ENCODE measurements at regions not wholly inside any gene's neighbourhood (a gene's known extent, or its start where the extent isn't known, plus 50 kb on each side); places are given as distances from the start of the nearest gene placed in this dataset.

DNA sequence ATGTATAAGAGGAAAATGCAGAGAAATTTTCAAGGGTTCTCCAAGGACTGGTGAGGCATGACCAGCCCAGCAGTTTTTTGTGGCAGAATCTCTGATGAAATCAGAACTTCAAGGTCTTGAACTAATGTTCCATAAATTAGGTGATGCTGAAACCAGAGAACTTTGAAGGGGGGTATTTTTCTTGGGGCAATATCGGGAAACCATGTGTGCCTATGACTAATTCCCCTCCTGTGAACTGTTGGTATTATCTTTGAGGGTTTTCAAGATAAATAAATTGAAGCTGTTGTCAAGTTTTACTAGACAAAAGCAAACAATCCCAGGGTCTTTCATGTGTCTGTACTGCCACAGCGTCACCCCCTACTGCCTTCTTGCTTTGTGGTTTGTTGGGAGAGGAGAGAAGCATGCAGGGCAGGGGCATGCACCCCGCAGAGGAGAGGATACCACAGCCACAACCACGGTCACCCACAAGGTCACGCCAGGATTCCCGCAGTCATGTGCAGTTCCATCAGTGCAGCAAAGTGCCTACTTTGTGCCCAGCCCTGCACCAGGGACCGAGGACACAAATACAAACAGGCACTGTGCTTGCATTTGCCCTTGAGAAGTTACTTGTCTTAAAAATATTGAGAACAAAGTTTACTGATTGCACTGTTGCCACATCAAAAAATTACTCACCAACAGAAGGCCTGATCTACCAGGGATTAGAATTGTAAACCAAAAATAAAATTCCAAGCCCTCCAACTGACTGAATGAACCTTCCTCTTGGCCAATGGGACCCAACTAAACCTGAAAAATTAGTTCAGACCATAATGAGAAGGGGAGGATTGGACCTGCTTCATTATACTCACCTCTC lies 413.3 kb upstream of the TRIB2 start:
- intact Hi-C loops (cut with micrococcal nuclease), result no loop called here

GRCh38 chr2:12304564-12305171 lies 412.1 kb upstream of the TRIB2 start:
- intact Hi-C loops (cut with micrococcal nuclease), result no loop called here

GRCh38 chr2:12305931-12306330 lies 410.8 kb upstream of the TRIB2 start:
- intact Hi-C loops (cut with micrococcal nuclease), result no loop called here

DNA sequence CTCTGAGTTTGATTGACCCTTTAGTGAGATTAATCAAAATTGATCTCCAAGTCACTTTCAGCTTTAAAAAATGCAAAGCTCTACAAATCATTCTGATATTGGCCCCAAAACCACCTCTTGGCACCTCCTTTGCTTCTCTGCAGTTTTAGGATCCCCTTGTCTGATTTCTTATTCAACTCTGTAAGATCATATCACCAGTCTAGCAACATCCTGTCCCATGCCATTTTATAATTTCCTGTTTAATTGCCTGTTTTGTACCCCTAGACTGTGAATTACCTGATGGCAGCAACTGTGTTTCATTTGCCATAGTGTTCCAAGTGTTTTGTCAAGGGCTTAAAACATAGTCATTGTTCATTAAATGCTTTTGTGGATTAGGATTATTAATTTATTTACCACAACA lies 406.3 kb upstream of the TRIB2 start:
- intact Hi-C loops (cut with micrococcal nuclease), result no loop called here

DNA sequence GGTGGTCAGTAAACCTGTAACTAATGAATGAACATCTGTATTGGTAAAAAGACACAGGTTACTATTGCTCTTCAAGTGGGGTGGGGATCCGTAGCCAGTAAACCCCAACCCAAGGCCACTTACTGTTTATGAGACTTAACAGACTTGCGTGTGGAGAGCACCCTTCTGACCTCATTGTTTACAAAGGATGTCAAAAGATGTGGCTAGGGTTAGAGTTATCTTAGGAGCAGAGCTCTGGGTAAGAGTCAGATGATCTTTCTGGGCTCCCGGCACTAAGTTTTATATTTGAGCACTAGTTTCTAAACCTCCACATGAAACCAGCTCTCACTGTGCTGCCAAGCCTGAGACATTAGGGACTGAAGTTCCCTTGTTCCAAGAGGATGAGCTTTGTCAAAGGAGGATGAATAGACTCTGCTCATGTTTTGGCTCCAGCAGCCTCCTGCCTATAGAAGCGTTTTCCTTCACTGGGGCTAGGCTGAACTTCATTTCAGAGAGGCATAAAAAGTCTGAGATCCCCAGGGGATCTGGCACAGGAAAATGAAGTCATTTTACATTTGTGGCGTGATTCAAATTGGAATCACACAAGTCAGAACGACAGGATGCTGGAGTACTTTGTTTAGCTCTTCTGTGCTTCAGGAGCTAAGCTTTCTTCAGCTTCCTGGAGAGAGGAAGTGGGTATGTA lies 403.1 kb upstream of the TRIB2 start:
- intact Hi-C loops (cut with micrococcal nuclease), result no loop called here

GRCh38 chr2:12314127-12314760 lies 402.5 kb upstream of the TRIB2 start:
- intact Hi-C loops (cut with micrococcal nuclease), result no loop called here

DNA sequence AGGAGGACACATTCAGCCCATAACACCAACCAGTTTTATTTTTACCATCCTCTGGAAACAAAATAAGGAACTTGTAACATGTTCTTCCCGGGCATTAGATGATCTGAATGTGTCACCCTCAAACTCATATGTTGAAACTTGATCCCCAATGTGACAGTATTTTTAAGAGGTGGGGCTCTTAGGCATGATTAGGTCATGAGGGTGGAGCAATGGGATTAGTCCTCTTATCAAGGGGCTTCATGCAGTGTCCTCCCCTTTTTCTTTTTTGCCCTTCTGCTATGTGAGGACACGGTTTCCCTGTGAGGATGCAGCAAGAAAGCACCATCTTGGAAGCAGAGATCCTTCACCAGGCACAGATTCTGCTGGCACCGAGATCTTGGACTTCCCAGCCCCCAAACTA lies 401.5 kb upstream of the TRIB2 start:
- intact Hi-C loops (cut with micrococcal nuclease), result no loop called here

- intact Hi-C loops (cut with micrococcal nuclease), result no loop called here
Measured at GRCh38 chr2:12316476-12316875, 400.3 kb upstream of the TRIB2 start.

DNA sequence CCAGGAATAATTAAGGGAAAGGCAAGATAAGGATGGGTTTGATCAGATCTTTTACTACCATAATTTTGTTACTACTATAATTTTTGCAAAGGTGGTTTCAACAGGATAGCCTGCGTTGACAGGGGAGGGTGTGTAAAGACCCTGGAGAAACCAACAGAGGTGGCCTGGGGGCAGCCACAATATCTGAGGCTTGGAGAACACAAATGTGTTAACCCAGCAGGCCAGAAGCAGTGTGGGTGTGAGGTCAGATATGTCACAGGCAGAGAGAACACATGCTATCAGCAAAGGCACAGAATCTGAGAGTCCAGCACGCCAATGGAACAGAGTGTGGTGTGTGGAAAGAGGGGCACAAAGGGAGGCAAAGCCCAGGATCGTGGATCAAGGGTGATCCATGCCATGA lies 399.4 kb upstream of the TRIB2 start:
- intact Hi-C loops (cut with micrococcal nuclease), result no loop called here

DNA sequence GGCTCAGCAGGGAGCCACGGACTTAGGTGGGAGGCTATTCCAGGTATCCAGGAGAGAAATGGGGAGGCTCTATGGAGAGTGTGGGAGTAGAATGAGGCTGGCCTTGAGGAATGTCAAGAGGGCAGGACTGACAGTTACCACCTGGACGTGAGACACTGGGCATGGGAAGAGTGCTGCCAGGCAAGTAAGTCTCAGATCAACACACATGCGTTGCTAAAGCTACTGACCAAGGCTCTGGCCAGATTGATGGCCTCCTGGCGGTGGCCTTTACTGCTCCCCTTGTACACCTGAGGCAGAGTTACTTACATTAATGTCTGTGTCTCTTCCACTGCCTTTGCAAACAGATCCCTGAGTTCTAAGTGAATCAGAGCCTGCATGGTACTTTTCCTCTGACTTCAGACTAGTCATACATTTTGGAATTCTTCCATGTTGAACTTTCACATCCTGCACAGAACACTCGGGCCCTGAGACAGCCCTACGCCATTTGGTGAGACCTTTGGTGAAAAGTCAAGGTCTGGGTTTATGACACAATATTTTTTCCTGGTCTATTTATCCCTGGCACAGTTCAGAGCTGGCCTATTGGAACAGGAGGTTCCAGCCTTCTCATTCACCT lies 398.8 kb upstream of the TRIB2 start:
- intact Hi-C loops (cut with micrococcal nuclease), result no loop called here

- intact Hi-C loops (cut with micrococcal nuclease), result no loop called here
Measured at GRCh38 chr2:12318427-12319057, 398.2 kb upstream of the TRIB2 start.

GRCh38 chr2:12320027-12320734 lies 396.6 kb upstream of the TRIB2 start:
- intact Hi-C loops (cut with micrococcal nuclease), result no loop called here

DNA sequence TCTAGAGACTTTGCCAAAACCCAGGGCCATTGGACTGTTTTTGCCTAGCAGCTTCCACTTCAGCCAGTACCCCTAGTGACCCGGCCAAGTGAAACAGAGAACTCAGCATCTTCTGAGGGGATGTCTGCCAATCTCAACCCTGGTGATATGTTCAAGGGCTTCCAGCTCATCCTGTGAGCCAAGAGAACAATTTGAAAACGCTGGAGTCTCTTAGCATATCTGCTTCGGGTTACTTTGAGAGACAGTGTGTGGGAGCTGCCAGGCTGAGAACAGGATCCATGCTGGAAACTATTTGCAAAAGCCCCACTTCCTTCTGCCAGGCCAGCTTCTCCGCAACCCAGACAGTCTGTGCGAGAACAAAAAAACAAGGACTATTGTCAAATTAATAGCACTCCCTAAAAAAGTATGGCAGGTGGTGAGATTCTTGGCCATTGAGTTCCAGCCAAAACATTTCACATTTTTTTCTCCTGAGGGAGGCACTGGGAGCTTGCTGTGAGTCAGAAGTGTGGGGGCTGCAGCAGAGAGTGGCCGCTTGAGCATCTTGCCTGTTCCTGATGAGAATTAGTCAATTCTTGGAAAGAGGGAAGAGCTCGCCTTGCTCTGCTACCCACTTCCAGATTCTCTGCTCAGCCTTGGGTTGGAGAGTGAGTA lies 395.6 kb upstream of the TRIB2 start:
- intact Hi-C loops (cut with micrococcal nuclease), result no loop called here

DNA sequence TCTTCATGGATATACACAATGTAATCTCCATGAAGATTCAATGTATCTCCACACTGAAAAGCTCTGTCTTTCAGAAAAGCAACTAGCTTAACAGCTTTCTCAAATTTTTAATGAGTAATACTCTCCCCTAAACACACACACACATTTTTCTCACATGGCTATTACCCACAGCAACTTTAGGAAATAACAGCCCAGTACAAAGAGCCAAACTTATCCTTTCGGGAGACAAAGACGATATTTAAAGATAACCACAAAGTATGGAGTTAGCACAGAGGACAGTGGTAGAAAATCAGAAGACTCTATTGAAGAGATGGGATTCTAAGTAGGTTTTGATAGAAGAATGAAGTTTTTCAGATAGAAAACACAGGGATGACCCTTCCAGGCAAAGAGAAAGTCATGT lies 394.9 kb upstream of the TRIB2 start:
- intact Hi-C loops (cut with micrococcal nuclease), result no loop called here

DNA sequence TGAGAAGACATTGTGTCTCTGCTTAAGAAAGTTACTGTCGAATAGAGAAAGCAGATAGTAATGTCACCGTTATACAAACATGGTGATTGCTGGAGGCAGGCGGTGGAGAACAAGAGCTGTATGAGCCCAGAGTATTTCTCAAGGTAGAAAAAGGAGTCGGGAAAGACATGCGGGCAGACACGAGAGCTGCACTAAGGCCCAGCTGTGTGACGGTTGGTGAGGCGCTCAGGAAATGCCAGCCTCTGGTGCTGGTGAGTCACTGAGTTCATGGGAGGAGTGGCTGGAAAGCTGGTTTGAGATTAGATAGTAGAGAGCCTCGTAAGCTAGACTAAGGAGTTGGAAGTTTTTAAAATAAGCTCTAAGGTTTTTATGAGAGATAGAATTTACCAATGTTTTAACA lies 390.9 kb upstream of the TRIB2 start:
- intact Hi-C loops (cut with micrococcal nuclease), result no loop called here

DNA sequence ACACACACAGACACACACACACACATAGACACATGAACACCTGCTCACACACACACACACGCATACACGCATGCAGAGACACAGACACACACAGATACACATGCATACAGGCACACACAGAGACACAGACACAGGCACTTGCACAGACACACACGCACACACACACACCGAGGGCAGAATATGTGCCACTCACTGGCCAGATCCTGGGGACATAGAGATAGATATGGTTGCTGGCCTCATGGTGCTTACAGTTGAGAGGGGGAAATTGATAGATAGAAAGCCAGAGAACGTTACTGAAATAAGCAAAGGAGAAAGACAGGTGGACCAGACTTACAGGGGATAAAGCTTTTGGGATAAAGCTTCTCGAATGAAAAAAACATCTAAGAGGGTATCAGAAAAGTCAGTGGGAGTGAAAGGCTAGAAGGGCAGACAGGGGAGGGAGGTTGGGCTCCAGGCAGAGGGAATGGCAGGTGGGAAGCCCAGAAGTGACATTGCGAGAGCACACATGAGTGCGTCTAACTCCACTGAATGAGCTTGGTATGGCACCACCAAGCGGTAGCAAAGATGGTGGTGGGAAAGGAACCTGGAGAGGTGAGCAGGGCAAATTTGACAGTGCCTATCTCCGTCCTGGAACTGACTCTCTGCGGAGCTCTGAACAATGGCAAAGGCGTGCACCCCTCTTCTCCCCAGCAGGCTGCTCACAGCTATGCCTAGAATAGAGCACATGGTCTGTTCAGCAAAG lies 390.1 kb upstream of the TRIB2 start:
- intact Hi-C loops (cut with micrococcal nuclease), result no loop called here

DNA sequence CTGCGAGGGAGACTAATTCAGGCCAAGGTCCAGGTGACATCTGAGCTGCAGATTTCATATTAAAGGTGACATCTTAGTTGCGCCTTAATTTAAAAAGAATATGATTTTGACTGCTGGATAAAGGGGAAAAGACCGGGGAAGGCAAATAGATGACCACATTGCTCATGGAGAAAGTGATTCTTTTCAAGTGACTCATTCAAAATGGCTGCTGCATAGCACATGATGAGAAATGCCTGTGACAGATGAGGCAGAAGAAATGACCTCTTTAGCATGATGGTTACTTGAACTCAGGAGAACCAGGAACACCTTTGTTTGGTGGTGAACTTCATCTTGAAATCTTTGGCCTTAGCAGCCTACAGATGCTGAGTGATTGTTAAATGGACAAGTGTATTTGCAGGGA lies 385.8 kb upstream of the TRIB2 start:
- intact Hi-C loops (cut with micrococcal nuclease), result no loop called here

DNA sequence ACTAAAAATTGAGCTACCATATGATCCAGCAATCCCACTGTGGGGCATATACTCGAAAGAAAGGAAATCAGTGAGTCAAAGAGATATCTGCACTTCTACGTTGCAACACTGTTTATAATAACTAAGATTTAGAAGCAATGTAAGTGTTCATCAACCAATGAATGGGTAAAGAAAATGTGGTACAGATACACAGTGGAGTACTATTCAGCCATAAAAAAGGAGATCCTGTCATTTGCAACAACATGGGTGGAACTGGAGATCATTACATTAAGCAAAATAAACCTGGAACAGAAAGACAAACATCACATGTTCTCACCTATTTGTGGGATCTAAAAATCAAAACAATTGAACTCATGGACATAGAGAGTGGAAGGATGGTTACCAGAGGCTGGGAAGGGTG lies 385.0 kb upstream of the TRIB2 start:
- intact Hi-C loops (cut with micrococcal nuclease), result no loop called here

DNA sequence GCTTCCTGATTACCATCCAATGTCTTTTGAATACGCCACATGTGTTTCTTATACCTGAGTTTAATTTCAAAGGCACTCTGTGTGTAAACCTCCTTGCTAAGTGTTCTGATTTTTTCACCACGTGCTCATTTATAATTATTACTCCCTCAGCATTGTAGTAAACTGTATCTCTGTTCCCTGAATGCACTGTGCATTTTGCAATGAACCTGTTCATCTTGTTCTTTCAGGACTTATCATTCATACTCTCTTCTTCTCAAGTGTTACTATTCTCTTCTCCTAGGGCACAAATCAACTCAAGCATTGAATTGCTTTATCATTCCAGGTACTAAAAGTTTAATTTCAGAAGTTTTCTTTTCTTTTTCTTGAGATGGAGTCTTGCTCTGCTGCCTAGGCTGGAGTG lies 383.4 kb upstream of the TRIB2 start:
- intact Hi-C loops (cut with micrococcal nuclease), result no loop called here

Data from T-helper 2 cell treated with Interferon-gamma antibody and Interleukin-4, amounts not matched to agents 100 ng/mL and 5 ng/mL, for 36 hours (primary cell).